ENCODE measurements at regions not wholly inside any gene's neighbourhood (a gene's known extent, or its start where the extent isn't known, plus 50 kb on each side); places are given as distances from the start of the nearest gene placed in this dataset.
A peak's percentile ranks its signal among the peaks of the same experiment; 100 is the strongest.

- TF ChIP-seq NCOA1 (CRISPR knock-in tag; IDR thresholded peaks at IDR 0.05) (no peak), JUN (CRISPR knock-in tag; IDR thresholded peaks at IDR 0.05) (no peak), YY1 (IDR thresholded peaks at IDR 0.05; ENCODE audit: insufficient read depth, insufficient replicate concordance, low read depth, low read length) (no peak), ZNF484 (CRISPR knock-in tag; IDR thresholded peaks at IDR 0.05; ENCODE audit: borderline replicate concordance, low read depth) (no peak), ZNF781 (CRISPR knock-in tag; IDR thresholded peaks at IDR 0.05; ENCODE audit: borderline replicate concordance, not compliant biosample characterization) (no peak), ZKSCAN1 (IDR thresholded peaks at IDR 0.05; ENCODE audit: low read length) (no peak), PRPF4 (IDR thresholded peaks at IDR 0.05; ENCODE audit: low read depth, low read length, poor library complexity, severe bottlenecking) (no peak), NONO (IDR thresholded peaks at IDR 0.05) (no peak), NONO (CRISPR knock-in tag; conservative IDR thresholded peaks at IDR 0.05) (no peak), TGIF2 (CRISPR knock-in tag; IDR thresholded peaks at IDR 0.05) (no peak), ZSCAN21 (CRISPR knock-in tag; IDR thresholded peaks at IDR 0.05; ENCODE audit: borderline replicate concordance) (no peak), SOX5 (CRISPR knock-in tag; IDR thresholded peaks at IDR 0.05; ENCODE audit: borderline replicate concordance) (peak; percentile 64; the same call in 1 of the 2 replicates), GRHL1 (CRISPR knock-in tag; conservative IDR thresholded peaks at IDR 0.05) (no peak), ZNF615 (CRISPR knock-in tag; IDR thresholded peaks at IDR 0.05; ENCODE audit: borderline replicate concordance) (no peak), RAD21 (CRISPR knock-in tag; IDR thresholded peaks at IDR 0.05) (no peak), DBP (CRISPR knock-in tag; IDR thresholded peaks at IDR 0.05; ENCODE audit: not compliant biosample characterization) (no peak), PRMT3 (CRISPR knock-in tag; IDR thresholded peaks at IDR 0.05; ENCODE audit: borderline replicate concordance, low read depth) (no peak), NCOA2 (CRISPR knock-in tag; IDR thresholded peaks at IDR 0.05) (0 out of 2 replicates have a peak, but pooled peaks have one; percentile 27), BRCA1 (CRISPR knock-in tag; IDR thresholded peaks at IDR 0.05) (no peak), GATAD2A (CRISPR knock-in tag; IDR thresholded peaks at IDR 0.05) (peak; percentile 43), NFE2L2 (IDR thresholded peaks at IDR 0.05; ENCODE audit: low read length) (no peak)
- TF ChIP-seq, protein P1, sequence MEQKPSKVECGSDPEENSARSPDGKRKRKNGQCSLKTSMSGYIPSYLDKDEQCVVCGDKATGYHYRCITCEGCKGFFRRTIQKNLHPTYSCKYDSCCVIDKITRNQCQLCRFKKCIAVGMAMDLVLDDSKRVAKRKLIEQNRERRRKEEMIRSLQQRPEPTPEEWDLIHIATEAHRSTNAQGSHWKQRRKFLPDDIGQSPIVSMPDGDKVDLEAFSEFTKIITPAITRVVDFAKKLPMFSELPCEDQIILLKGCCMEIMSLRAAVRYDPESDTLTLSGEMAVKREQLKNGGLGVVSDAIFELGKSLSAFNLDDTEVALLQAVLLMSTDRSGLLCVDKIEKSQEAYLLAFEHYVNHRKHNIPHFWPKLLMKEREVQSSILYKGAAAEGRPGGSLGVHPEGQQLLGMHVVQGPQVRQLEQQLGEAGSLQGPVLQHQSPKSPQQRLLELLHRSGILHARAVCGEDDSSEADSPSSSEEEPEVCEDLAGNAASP (CRISPR knock-in tag; IDR thresholded peaks at IDR 0.05; ENCODE audit: borderline replicate concordance): no peak
- TF ChIP-seq, protein P2, sequence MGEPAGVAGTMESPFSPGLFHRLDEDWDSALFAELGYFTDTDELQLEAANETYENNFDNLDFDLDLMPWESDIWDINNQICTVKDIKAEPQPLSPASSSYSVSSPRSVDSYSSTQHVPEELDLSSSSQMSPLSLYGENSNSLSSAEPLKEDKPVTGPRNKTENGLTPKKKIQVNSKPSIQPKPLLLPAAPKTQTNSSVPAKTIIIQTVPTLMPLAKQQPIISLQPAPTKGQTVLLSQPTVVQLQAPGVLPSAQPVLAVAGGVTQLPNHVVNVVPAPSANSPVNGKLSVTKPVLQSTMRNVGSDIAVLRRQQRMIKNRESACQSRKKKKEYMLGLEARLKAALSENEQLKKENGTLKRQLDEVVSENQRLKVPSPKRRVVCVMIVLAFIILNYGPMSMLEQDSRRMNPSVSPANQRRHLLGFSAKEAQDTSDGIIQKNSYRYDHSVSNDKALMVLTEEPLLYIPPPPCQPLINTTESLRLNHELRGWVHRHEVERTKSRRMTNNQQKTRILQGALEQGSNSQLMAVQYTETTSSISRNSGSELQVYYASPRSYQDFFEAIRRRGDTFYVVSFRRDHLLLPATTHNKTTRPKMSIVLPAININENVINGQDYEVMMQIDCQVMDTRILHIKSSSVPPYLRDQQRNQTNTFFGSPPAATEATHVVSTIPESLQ (CRISPR knock-in tag; conservative IDR thresholded peaks at IDR 0.05): no peak
- TF ChIP-seq, protein P3, sequence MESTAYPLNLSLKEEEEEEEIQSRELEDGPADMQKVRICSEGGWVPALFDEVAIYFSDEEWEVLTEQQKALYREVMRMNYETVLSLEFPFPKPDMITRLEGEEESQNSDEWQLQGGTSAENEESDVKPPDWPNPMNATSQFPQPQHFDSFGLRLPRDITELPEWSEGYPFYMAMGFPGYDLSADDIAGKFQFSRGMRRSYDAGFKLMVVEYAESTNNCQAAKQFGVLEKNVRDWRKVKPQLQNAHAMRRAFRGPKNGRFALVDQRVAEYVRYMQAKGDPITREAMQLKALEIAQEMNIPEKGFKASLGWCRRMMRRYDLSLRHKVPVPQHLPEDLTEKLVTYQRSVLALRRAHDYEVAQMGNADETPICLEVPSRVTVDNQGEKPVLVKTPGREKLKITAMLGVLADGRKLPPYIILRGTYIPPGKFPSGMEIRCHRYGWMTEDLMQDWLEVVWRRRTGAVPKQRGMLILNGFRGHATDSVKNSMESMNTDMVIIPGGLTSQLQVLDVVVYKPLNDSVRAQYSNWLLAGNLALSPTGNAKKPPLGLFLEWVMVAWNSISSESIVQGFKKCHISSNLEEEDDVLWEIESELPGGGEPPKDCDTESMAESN (CRISPR knock-in tag; conservative IDR thresholded peaks at IDR 0.05): no peak
These were observed 380.7 kb downstream of the MZT1 start (continued) for GRCh38 chr13:72346716-72347115.
